ENCODE measurements at regions not wholly inside any gene's neighbourhood (a gene's known extent, or its start where the extent isn't known, plus 50 kb on each side); places are given as distances from the start of the nearest gene placed in this dataset.

GRCh38 chr11:122463530-122463929 lies 192.0 kb upstream of the UBASH3B start:
- TF ChIP-seq CTCF (IDR thresholded peaks at IDR 0.05) (no peak), POLR2AphosphoS5 (IDR thresholded peaks at IDR 0.05) (no peak), POLR2A (IDR thresholded peaks at IDR 0.05) (no peak), EP300 (IDR thresholded peaks at IDR 0.05) (no peak)
